Amygdala (tissue), 56 donors: ENCODE measurements at regions not wholly inside any gene's neighbourhood (a gene's known extent, or its start where the extent isn't known, plus 50 kb on each side); places are given as distances from the start of the nearest gene placed in this dataset.
A peak's percentile ranks its signal among the peaks of the same experiment; 100 is the strongest.
"Not testable (repeated sequence)": the region's sequence is repeated elsewhere in the genome, so short reads cannot be mapped to it uniquely, and the experiment has no call there.

Experiments
- DNase-seq, 56 donors: peaks; one replicate each; lab custom pipeline; 2025; lab: John Stamatoyannopoulos, UW

DNA sequence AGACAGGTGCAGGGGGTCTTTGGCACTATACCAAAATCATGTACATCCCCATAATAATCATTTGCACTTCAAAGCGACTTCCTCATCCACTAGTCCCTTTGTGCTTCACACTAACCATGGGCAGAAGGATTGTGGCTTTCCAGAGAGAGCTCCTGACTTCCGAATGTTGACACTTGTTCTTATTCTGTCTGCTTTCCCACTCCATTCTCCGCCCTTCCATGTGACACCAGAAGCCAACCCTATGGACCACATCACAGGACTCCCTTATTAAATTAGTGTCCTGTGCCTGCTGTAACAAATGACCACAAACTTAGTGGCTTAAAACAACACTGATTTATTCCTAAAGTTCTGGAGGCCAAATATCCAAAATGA lies 91.6 kb downstream of the CMC2 start:
- no peak for DNase-seq

DNA sequence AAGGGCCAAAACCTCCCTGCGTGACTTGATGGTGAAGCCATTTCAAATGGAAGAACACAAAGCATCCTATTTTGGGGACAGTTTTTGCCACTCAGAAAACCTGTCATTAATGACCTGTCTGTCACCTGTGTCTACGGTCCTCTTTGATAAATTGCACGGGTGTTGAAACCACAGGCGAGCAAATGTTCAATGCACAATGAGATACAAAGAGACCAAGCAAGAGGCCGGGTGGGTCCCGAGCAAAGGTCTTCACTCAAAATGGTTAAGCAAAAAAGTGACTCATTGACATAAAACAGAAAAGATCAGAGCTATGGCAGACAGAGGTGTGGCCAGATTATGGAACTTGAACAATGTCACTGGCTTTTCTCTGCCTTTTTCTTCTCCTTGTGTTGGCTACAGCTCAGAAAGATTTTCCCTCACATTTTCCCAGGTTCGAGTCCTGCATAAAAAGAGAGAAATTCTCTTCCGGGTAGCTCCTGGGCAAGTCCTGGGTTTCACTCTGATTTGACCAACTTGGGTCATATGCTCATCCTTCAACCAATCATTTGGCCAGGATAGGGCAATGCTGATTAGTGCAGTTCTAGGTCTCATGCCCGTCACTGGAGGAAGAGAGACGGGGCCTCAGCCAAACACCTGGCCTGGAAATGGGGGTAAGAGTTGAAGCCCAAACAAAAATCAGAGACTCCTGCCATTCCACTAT lies 92.2 kb downstream of the CMC2 start:
- no peak for DNase-seq

DNA sequence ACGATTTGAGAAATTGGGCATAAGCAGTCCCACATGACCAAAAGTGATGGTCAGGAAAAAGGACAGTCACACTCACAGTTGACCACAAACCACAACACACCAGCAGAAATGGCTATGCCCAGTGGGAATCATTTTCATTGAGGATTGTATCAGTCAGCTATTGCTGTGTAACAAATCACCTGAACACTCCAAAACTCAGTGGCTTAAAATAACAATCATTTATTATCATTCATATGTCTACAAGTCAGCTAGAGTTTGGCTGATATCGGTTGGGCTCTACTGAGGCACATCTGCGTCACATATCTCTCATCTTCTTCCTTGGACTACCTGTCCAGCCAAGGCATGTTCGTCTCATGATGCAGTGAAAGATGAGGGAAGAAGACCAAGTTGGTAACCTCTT lies 93.3 kb downstream of the CMC2 start:
- no peak for DNase-seq

DNA sequence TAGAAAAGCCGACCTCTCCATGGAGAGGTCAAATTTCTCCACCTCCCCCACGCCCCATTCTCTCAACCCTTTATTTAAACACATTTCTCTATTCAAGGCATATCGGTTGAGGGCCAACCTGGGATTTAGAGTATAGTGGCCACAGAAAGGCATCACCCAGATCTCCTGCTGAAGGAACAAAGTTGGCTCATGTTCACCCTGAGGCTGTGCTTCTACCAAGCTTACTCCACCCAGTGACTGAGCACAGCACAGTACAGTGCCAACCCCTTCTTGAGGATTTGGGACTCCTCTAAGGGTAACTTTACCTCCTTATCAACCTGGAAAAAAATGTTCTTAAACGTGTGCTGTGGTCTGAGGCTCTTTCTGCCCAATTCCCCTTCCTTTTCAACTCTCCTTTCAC lies 94.0 kb downstream of the CMC2 start:
- DNase-seq = no peak

DNA sequence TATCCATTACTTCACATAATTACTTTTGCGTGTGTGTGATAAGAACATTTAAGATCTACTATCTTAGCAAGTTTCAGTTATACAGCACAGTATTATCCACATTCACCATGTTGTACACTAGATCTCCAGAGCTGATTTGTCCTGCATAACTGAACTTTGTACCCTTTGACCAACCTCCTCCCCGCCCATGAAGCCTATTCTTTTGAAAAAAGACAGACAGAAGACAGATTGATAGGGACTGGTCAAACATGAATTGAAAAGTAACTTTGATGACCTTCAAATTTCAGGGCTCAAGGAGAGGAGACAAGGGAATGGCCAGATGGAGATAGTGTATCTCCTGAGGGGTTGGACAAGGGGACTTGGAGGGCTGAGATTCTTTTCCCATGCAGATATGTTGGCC lies 96.3 kb downstream of the CMC2 start:
- no peak for DNase-seq

DNA sequence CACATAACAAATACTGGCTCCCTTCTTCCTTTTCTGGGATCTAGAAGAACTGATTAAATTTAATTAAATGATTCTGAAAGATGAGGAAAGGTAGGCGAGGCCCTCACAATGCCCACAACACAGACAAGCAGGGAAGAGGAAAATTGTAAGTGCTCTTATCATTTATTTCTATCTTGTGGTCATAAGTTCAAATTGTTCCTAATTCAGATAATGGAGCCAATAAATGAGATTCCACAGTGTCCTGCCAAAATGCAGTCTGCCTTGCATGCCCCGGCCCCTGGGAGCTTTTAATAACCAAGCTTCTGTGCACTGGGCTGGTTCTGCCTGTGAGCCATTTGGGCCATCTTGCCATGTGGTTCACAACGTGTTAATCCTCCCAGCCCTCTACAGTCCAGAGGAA lies 97.0 kb downstream of the CMC2 start:
- no peak for DNase-seq

DNA sequence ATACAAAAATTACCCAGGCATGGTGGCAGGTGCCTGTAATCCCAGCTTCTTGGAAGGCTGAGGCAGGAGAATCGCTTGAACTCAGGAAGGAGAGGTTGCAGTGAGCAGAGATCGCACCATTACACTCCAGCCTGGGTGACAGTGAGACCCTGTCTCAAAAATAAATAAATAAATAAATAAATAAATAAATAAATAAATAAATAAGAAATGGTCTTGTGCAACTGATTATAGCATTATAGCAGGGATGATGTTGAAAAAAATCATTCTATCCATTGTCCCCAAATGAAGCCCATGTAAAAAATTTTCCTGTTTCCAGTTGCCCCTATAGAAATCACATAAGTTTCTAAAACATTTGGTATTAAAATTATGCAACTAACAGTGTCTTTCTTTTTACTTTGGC lies 100.5 kb downstream of the CMC2 start:
- DNase-seq = not testable (repeated sequence)

DNA sequence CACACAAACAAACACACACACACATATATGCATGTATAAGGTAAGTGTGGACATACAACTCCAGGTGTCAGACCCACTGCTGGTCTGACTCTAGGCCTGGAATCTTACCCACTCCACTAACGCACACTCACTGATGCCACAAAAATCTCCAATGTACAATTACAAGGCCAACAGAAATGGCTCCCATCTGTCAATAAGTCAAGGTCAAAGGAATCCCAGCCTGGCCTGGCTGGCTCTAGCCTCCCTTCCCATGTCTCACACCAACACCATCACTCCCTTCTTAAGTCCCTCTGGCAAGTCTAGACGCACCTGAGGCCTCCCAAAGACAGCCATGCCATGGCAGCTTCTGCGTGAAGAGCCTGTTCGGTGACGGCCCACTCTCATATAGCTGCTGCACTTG lies 99.2 kb upstream of the CDYL2 start:
- no peak for DNase-seq

DNA sequence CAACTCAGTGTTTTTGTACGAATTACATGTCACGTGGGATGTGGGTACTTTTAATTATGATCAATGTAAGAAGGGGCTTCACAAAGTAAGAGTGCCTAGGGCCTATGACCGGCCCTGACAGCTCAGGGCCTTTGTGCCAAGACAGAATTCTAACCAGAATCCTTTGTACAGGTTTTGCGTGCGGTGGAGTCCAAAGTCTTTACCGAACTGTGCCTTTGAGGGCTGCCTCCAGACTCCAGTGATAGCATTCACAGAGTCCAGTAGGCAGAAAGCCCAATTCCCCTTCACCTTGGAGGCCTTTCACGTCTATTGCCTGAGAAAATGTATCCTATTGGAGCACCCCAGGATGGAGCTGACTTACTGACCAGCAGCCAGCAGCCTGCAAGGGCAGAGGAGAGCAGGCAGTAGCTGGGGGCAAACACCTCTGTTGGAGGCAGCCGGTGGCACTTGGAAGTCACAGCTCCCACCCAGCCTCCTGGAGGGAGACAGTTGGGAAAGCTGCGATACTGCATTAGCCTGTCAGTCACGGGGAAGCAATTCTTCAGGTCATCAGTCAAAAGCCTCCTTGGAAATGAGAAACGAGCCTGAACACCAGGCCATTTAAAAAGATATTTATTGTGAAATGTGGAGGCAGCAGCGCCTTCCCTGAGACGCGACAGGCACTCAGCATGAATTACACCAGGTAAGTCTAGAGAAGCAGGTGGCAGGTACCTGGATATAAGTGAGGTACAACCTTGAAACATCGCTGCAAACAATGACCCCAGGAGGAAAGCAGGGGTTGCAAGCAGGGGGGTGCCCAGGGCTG lies 98.1 kb upstream of the CDYL2 start:
- DNase-seq = no peak

DNA sequence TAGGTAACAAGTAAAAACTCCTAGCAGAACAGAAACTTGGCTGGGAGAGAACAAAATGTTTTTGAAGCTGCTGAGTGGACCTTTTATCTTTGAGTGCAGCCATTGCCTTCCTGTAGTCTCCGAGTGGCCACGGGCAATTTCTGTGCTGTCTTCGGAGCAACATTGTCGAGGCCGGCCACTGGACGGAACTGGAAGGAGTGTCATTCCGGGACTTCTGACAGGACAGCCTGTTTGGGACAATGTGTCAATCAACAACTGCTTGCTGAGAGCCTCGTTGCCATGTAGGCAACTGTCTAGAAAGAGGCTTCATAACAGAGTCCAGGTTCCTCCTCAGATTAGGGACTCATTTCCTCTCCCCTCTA lies 96.2 kb upstream of the CDYL2 start:
- no peak for DNase-seq

DNA sequence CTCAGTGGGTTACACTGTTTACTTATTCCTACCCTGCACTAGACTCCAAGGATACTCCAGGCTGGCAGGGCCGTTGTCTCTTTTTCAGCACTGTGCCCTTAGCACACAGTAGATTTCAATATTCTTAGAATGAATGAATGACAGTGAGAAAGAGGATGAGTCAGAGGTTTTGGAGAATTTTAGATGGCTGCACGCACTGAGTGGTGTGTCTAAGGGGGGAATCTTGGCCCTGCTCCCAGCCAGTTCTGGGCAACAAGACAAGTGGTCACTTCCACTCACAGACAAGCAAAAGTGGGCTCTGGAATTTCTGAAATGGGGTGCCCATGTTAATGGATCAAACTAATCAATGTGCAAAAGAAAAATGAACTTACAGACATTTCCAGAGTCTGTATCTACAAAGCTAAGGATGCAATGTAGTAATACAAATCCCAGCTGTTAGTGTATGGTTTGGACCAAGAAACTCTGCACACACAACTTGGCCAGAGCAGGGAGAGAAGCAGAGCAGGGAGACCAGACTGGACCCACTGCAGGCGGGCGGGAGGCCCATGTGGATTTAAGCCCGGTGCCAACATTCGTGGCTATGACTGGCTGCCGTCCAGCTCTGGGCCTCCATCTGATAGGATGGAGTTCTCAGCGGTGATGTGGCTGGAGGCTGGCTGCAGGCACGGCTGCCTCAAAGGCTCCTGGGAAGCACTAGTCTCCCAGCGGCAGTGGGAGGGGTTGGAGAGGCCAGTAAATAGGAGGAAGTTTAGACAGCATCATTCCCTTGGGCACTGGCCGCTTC lies 95.6 kb upstream of the CDYL2 start:
- peak in 33 of 56 donors; percentile 2 to 75 (median 17) for DNase-seq

DNA sequence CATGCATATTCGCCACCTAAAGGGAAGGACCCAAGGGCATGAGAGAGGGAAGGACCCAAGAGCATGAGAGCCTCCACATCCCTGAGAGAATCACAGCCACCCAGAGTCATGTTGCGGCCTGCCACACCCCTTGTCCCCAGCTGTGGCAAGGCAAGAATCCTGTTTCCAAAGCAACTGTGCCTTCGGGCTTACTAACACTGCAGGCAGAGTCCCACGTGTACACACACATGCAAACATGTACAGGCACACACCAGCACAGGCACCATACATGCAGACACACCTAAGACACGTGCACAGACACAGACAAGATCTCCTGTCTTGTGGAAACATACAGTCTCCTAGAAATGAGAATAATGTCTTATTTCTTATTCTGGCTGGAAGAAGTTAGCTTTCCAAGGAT lies 92.4 kb upstream of the CDYL2 start:
- DNase-seq = no peak

DNA sequence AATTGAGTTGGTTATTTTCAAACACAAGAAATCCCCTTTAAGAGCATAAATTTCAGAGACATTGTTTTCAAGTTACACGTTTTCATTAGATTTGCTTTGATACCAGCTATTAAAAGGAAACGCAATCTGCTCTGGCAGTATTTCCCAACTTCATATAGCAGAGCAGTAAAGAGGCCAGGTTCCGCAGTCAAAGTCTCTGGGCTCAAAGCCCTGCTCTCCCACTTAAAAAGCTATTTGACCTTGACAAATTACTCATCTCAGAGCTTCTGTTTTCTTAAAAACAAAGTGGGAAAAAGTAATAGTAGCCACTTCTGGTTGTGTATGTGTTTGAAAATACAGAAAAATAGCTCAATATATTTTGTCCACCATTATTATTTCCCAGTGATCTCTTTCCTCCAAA lies 89.7 kb upstream of the CDYL2 start:
- DNase-seq = no peak

DNA sequence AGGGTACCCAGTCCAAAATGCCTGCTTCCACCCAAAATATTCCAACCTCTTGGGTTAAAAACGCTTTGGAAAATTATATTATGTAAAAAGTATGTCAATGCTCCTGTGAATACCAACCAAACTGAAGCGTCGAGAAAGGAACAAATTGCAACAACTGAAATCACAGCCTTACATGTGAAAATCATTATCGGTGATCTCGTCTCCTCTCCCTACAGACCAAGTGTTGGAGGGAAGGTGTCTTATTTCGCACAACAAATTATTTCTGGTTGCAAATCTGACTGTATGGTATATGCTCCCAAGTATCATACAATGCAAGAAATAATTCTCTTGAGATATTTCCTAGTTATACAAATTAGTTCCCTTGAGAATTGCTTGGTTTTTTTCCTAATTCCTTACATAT lies 89.3 kb upstream of the CDYL2 start:
- no peak for DNase-seq

DNA sequence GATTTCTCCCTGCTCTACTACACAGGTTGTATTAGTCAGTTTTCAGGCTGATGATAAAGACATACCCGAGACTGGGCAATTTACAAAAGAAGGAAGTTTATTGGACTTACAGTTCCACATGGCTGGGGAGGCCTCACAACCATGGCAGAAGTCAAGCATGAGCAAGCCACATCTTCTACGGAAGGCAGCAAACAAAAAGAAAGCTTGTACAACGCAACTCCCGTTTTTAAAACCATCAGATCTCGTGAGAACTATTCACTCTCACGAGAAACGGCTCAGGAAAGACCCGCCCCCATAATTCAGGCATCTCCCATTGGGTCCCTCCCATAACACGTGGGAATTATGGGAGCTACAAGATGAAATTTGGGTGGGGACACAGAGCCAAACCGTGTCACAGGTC lies 88.0 kb upstream of the CDYL2 start:
- not testable (repeated sequence) for DNase-seq

DNA sequence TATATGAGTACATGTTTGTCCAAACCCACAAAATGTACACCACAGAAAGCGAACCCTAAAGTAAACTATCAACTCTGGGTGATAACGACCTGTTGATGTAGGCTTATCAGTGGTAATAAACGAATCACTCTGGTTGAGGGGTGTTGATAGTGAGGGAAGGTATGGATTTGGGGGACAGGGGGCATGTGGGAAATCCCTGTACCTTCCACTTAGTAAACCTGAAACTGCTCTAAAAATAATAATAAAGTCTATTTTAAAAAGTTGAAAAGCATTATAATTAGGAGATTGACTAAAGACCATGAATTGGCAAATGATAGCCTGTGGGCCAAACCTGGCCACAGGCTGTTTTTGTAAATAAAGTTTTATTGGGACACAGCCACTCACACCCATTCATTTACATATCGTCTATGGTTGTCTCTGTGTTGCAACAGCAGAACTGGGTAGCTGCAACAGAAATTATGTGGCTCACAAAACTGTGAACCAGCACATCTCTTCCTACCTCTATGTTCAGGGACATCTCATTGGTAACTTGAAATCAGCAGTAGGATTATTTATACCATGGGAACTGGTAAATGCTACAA lies 85.5 kb upstream of the CDYL2 start:
- no peak for DNase-seq

DNA sequence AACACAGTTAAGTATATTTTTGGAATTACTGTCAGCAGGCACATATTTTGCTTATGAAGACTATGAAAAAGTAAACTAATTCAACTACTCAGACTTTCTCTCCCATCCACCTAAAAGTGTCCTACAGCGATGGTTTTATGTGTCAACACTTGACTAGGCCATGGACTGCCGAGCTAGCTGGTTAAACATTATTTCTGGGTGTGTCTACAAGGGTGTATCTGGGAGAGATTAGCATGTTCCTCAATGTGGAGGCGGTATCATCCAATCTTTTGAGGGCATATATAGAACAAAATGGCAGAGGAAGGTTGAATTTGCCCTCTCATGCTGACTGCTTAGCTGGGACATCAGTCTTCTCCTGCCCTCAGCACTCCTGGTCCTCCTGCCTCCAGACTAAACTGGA lies 82.7 kb upstream of the CDYL2 start:
- no peak for DNase-seq

DNA sequence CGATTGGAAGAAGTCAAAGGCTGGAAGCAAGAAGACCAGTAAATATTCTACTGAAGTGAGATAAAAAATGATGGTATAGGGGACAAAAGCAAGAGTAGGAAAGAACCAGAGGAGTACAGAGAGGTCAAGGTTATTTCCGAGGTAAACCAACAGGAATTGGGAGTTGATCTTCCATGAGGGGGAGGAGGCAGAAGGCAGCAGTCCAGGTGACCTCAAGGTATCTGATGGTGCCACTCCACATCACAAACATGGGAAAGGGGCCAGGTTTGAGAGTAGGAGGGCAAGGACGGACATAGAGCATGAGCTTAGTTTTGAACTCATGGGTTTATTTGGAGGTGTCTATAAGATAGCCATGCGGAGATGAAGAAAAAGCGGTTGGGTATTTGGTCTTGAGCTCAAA lies 79.4 kb upstream of the CDYL2 start:
- DNase-seq = no peak

DNA sequence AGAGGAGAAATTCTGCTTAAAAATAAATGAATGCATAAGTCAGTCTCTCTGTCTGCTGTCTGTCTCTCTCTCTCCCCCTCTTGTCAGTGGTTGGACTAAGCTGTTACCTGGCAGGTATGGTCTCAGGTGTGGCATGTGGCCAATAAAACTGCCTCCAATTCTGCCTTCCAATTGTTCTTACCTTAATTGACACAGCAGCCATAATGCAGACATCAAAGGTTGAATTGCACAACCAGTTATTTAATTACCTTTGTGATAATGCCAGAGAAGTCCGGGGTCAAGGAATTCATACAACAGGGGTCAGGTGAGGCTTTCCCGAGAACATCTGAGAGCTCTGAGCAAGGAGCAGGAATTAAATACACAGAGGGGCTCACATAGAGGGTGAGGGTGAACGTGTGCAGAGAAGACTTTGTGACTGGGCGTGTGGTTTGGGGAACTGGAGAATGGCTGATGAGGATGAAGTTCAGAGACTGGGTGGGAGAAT lies 78.8 kb upstream of the CDYL2 start:
- DNase-seq = no peak

DNA sequence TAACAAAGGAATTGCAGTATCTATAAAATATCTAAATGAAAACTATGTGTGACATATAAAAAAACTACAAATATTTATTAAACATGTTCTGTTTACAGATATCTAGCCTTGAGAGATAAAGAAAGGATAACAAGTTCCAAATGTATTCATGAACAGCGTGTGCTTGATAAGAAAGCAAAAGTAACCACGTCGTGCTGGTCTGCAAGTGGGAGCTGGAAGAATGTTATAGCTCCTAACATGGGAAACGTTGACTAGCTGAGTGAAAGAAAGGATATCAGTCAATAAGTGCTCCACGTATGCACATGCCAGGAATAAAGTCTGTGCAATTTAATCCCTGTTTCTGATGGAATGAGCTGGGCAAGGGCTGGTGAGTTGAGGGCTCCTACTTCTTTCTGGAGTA lies 71.2 kb upstream of the CDYL2 start:
- DNase-seq = no peak

DNA sequence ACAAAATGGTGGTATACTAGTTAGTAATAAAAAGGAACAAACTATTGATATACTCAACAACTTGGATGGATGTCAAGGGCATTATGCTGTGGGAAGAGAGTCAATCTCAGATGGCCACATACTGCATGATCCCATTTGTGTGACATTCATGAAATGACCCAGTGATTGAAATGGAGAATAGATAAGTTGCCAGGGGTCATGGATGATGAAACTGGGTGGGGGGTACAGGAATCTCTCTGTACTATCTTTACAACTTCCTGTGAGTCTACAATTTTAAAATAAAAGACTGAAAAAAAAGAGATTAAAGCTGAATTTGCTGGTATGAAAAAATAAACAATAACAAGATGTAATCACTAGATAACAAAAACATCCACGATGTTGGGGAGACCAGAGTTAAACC lies 70.5 kb upstream of the CDYL2 start:
- no peak for DNase-seq
